Adipocyte (in vitro differentiated cells): ENCODE measurements at regions not wholly inside any gene's neighbourhood (a gene's known extent, or its start where the extent isn't known, plus 50 kb on each side); places are given as distances from the start of the nearest gene placed in this dataset.

ENCODE experiments used
- DNase-seq: peaks from one replicate; pipeline ENCODE4 v3.0.0-alpha.2; 2015; ENCODE audit warnings: low read depth
- H3K27me3 ChIP-seq: replicated peaks from 2 replicates; pipeline ENCODE4 v1.7.0; 2013; ENCODE audit warnings: mild to moderate bottlenecking, low read length, moderate library complexity; ENCODE audit not compliant: control insufficient read depth, insufficient read depth
- H3K36me3 ChIP-seq: 2 replicates; pipeline ENCODE4 v1.7.0; 2013; ENCODE audit warnings: low read length, mild to moderate bottlenecking, moderate library complexity; ENCODE audit not compliant: control insufficient read depth, insufficient read depth, severe bottlenecking
- H3K4me1 ChIP-seq: 2 replicates; pipeline ENCODE4 v1.7.0; 2013; ENCODE audit warnings: mild to moderate bottlenecking, low read length, moderate library complexity; ENCODE audit not compliant: control insufficient read depth, insufficient read depth
- H3K4me3 ChIP-seq: 2 replicates; pipeline ENCODE4 v1.7.0; 2013; ENCODE audit warnings: mild to moderate bottlenecking, low read length, moderate library complexity
- H3K9ac ChIP-seq: 2 replicates; pipeline ENCODE4 v1.7.0; 2013; ENCODE audit warnings: mild to moderate bottlenecking, low read length, moderate library complexity
- H3K9me3 ChIP-seq: 2 replicates; pipeline ENCODE4 v1.7.0; 2013; ENCODE audit warnings: mild to moderate bottlenecking, low read length, moderate library complexity; ENCODE audit not compliant: control insufficient read depth

DNA sequence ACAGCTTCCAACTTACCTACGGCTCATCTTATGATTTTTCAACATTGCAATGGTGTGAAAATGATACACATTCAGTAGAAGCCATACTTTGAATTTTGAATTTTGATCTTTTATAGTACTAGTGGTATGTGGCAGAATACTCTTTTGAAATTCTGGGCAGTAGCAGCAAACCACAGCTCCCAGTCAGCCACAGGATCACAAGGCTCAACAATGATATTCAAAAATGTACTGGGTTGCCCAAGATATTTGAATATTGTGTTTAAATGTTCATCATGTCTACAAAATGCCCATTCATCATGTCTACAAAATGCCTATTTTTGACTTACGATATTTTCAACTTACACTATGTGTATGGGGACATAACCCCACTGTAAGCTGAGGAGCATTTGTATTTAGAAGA is 81.3 kb upstream of the PRR16 start:
- no peak overlapping the region for H3K9ac ChIP-seq
- H3K4me1 ChIP-seq, result peaks cover 13% of the 10 kb centered on the region
- peaks cover 4% of the 10 kb centered on the region for H3K9me3 ChIP-seq
- no peaks in the 10 kb centered on the region for H3K27me3 ChIP-seq
- no peak overlapping the region for H3K4me3 ChIP-seq
- H3K36me3 ChIP-seq, result no peaks in the 10 kb centered on the region
- DNase-seq, result peak; percentile 7

DNA sequence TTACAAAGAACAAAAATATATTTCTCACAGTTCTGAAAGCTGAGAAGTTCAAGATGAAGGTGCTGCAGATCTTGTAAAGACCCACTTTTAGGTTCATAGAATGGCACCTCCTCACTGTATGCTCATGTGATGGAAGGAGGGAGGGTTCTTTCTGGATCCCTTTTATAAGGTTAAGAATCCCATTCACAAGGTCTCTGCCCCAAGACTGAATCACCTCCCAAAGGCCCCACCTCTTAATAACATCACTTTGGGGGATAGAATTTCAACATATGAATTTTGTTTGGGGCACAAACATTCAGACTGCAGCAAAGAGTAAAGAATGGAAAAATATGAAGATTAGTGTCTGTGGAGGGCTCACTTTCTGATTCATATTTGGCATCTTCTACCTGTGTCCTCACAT is 77.1 kb upstream of the PRR16 start:
- Histone ChIP-seq H3K27me3 (no peaks in the 10 kb centered on the region), H3K9me3 (no peaks in the 10 kb centered on the region), H3K36me3 (no peaks in the 10 kb centered on the region), H3K4me1 (peaks cover 26% of the 10 kb centered on the region), H3K9ac (peak overlapping the region; percentile 55), H3K4me3 (no peak overlapping the region)
- DNase-seq, result peak; percentile 5

DNA sequence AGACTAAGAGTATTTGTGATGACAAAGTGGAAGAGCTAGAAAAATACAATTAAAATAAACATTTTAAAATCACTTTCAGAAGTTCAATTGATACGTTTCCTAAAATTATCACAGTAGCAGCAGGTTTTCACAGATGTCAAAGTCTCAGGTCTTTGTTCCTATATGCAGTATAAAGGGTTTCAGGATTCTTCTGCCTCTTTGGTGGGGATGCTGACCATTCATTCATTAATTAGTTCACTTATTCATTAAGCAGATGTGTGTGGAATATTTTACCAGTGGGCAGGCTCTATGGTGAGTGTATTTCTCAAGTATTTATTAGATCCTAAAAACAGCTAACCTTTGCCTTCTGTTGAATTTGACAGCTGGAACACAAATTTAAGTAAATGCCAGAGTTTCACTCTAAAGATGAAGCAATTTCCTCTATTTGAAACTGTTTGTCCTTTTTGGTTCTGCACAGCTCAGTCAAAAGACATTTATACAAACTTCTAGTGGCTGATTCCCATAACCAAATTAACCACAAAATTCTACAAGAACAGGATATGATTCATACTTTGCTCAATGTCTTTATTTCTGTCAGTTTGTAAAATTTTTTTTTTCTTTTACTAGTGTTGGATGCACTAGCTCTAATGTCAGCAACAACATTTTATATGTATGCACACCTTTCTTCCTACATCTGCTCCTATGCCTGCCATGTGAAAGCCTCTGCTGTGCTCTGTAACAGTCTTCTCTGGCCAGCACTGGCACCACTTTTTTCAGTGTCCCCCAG is 75.9 kb upstream of the PRR16 start:
- Histone ChIP-seq H3K9me3 (no peaks in the 10 kb centered on the region), H3K27me3 (no peaks in the 10 kb centered on the region), H3K9ac (peak overlapping the region; percentile 75), H3K4me1 (peaks cover 26% of the 10 kb centered on the region), H3K4me3 (peak overlapping the region; percentile 35), H3K36me3 (no peaks in the 10 kb centered on the region)
- peak; percentile 91 for DNase-seq

DNA sequence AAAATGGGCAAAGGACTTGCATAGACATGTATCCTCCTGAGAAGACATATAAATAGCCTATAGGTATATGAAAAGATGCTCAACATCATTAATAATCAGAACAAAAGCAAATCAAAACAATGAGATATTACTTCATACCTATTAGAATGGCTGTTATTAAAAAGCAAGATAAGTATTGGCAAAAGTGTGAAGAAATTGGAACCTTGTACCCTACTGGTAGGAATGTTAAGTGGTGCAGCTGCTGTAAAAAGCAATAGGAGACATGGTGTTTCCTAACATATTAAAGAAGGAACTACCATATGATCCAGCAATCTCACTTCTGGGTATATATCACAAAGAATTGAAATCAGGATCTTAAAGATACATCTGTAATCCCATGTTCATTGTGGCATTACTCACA is 69.8 kb upstream of the PRR16 start:
- Histone ChIP-seq H3K36me3 (no peaks in the 10 kb centered on the region), H3K27me3 (no peaks in the 10 kb centered on the region), H3K9me3 (peaks cover 7% of the 10 kb centered on the region), H3K4me3 (no peak overlapping the region), H3K9ac (no peak overlapping the region), H3K4me1 (peaks cover 7% of the 10 kb centered on the region)
- DNase-seq, result no peak

DNA sequence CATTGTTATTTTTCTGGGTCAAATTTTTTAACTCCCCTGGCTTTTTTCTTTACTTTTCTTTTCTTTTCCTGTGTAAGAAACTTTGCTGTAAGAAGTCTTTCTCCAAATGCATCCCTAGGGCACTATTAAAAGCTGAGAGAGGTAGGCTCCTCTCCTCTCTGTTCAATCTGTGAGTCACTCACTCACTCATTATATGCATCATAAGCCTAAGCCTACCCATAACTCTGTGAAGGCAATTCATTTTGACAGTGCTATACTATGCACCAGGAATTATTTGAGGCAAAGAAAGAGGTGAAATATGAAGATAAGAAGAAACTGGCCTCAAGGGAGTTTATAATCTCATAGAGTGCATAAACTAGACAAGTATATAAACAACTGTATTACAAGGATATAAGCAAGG is 67.9 kb upstream of the PRR16 start:
- Histone ChIP-seq H3K9ac (no peak overlapping the region), H3K9me3 (peaks cover 12% of the 10 kb centered on the region), H3K27me3 (no peaks in the 10 kb centered on the region), H3K4me3 (no peak overlapping the region), H3K4me1 (peaks cover 7% of the 10 kb centered on the region), H3K36me3 (no peaks in the 10 kb centered on the region)
- DNase-seq, result peak; percentile 66

DNA sequence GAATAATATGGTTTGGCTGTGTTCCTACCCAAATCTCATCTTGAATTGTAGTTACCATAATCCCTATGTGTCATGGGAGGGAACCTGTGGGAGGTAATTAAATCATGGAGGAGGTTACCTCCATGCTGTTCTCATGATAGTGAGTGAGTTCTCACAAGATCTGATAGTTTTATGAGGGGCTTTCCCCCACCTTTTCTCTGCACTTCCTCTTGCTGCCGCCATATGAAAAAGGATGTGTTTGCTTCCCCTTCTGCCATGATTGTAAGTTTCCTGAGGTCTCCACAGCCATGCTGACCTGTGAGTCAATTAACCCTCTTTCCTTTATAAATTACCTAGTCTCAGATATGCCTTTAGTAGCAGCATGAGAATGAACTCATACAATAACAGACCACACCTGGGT is 63.7 kb upstream of the PRR16 start:
- Histone ChIP-seq H3K4me1 (peaks cover 18% of the 10 kb centered on the region), H3K9ac (no peak overlapping the region), H3K27me3 (no peaks in the 10 kb centered on the region), H3K36me3 (no peaks in the 10 kb centered on the region), H3K9me3 (peaks cover 12% of the 10 kb centered on the region), H3K4me3 (no peak overlapping the region)
- DNase-seq, result no peak

DNA sequence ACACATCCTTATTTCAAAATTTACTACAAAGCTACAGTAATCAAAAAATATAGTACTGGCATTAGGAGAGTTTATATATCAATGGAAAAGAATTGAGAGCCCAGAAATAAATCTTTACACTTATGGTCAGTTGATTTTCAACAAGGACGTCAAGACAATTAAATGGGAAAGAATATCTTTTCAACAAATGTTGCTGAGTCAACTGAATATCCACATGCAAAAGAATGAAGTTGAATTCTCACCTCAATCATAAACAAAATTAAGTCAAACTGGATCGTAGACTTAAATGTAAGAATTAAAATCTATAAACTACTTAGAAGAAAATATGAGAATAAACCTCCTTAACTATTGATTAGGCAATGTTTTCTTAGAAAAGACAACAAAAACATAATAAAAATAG is 61.5 kb upstream of the PRR16 start:
- H3K9ac ChIP-seq, result no peak overlapping the region
- peaks cover 30% of the 10 kb centered on the region for H3K4me1 ChIP-seq
- H3K4me3 ChIP-seq, result no peak overlapping the region
- H3K36me3 ChIP-seq, result no peaks in the 10 kb centered on the region
- H3K9me3 ChIP-seq, result peaks cover 18% of the 10 kb centered on the region
- no peaks in the 10 kb centered on the region for H3K27me3 ChIP-seq
- no peak for DNase-seq

DNA sequence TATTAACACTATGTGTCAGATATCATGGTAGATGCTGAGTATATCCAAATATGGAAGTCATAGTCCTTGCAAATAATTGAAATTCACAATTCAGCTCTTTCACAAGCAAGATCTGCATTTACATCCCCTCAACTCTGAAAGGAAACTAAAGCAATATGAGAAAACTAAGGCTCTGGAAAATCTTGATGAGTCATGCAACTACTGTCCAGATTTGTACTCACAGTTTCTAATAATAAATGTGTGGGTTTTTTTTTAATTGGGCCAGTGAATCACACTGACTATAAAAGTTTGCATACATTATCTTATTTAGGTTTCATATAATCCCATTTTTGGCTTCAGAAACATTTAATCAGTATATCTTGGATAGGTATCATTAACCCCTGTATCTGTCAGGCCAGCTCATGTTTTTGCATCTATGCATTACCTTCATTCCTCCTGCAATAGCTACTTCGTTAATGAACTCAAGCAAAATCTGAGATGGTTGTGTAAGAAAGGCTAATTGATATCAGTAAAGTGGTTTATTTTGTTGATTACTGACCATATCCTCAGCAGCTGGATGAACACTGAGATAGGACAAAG is 58.7 kb upstream of the PRR16 start:
- Histone ChIP-seq H3K4me3 (peak overlapping the region; percentile 28), H3K4me1 (peaks cover 35% of the 10 kb centered on the region), H3K9me3 (peaks cover 6% of the 10 kb centered on the region), H3K9ac (peak overlapping the region; percentile 67), H3K27me3 (no peaks in the 10 kb centered on the region), H3K36me3 (no peaks in the 10 kb centered on the region)
- DNase-seq, result peak; percentile 80

DNA sequence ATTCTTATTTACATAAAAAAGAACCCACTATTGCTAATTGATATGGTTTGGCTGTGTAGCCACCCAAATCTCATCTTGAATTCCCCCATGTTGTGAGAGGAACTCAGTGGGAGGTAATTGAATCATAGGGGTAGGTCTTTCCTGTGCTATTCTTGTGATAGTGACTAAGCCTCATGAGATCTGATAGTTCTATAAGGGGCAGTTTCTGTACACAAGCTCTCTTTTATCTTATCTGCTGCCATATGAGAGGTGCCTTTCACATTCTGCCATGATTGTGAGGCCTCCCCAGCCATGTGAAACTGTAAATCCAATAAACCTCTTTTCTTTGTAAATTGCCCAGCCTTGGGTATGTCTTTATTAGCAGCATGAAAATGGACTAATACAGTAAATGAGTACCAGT is 58.2 kb upstream of the PRR16 start:
- Histone ChIP-seq H3K36me3 (no peaks in the 10 kb centered on the region), H3K4me3 (peak overlapping the region; percentile 28), H3K9ac (peak overlapping the region; percentile 67), H3K4me1 (peaks cover 35% of the 10 kb centered on the region), H3K9me3 (peaks cover 6% of the 10 kb centered on the region), H3K27me3 (no peaks in the 10 kb centered on the region)
- DNase-seq, result peak; percentile 19

DNA sequence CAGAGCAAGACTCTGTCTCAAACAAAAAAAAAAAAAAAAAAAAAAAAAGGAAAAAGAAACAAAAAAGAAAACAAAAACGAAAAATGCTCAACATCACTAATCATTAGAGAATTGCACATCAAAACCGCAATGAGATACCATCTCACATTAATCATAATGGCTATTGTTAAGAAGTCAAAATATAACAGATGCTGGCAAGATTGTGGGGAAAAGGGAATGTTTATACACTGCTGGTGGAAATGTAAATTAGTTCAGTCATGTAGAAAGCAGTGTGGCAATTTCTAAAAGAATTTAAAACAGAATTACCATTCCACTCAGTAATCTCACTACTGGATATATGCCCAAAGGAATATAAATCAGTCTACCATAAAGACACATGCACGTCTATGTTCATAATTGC is 50.4 kb upstream of the PRR16 start:
- no peak for DNase-seq
- Histone ChIP-seq H3K27me3 (no peaks in the 10 kb centered on the region), H3K9me3 (no peaks in the 10 kb centered on the region), H3K4me3 (no peak overlapping the region), H3K9ac (no peak overlapping the region), H3K4me1 (peaks cover 9% of the 10 kb centered on the region), H3K36me3 (no peaks in the 10 kb centered on the region)
